GM23338 (cell line): ENCODE measurements at regions not wholly inside any gene's neighbourhood (a gene's known extent, or its start where the extent isn't known, plus 50 kb on each side); places are given as distances from the start of the nearest gene placed in this dataset.

ENCODE experiments used
- ATAC-seq: fragments of 200-7000 bp; cut with Tn5 transposase; 3 replicates; pipeline ENCODE4 v1.9.1; 2020
- DNase-seq: peaks from one replicate; pipeline ENCODE4 v3.0.0-alpha.2; 2015; ENCODE audit warnings: low spot score
- H2AFZ ChIP-seq: fragments of 200-600 bp; sonication (generic); 2 replicates; pipeline ENCODE4 v1.8.0; 2016; ENCODE audit warnings: antibody characterized with exemption, mild to moderate bottlenecking, moderate library complexity
- H3F3A ChIP-seq: fragments of 200-600 bp; sonication (generic); replicated peaks from 2 replicates; pipeline ENCODE4 v1.8.0; 2017; ENCODE audit warnings: antibody characterized with exemption, mixed run types, low read depth
- H3K27ac ChIP-seq: fragments of 200-600 bp; sonication (generic); 2 replicates; pipeline ENCODE4 v1.6.1; 2016; ENCODE audit warnings: low read depth
- H3K27me3 ChIP-seq: fragments of 200-600 bp; sonication (generic); 2 replicates; pipeline ENCODE4 v1.8.0; 2016; ENCODE audit warnings: mild to moderate bottlenecking, mixed run types, moderate library complexity; ENCODE audit not compliant: insufficient read depth
- H3K36me3 ChIP-seq: fragments of 200-600 bp; sonication (generic); 2 replicates; pipeline ENCODE4 v1.8.0; 2016; ENCODE audit warnings: mild to moderate bottlenecking; ENCODE audit not compliant: insufficient read depth
- H3K4me1 ChIP-seq: fragments of 200-600 bp; sonication (generic); 2 replicates; pipeline ENCODE4 v1.8.0; 2016; ENCODE audit warnings: mild to moderate bottlenecking, moderate library complexity; ENCODE audit not compliant: insufficient read depth
- H3K4me2 ChIP-seq: fragments of 200-600 bp; sonication (generic); 2 replicates; pipeline ENCODE4 v1.7.1; 2017; ENCODE audit warnings: mixed run types
- H3K4me3 ChIP-seq: fragments of 200-600 bp; sonication (generic); 2 replicates; pipeline ENCODE4 v1.6.1; 2016; ENCODE audit warnings: mixed run types
- H3K79me2 ChIP-seq: fragments of 200-600 bp; sonication (generic); replicated peaks from 2 replicates; pipeline ENCODE4 v1.8.0; 2017; ENCODE audit warnings: mild to moderate bottlenecking; ENCODE audit not compliant: insufficient read depth
- H3K9me2 ChIP-seq: fragments of 200-600 bp; sonication (generic); 2 replicates; pipeline ENCODE4 v1.8.0; 2017; ENCODE audit not compliant: insufficient read depth
- H4K20me1 ChIP-seq: fragments of 200-600 bp; sonication (generic); replicated peaks from 2 replicates; pipeline ENCODE4 v1.8.0; 2017; ENCODE audit warnings: mild to moderate bottlenecking; ENCODE audit not compliant: insufficient read depth
- H3K27ac Mint-ChIP-seq: 2 replicates; pipeline ENCODE4 v1.8.0; 2020; ENCODE audit warnings: inconsistent platforms, mild to moderate bottlenecking, moderate library complexity, mixed read lengths
- H3K27me3 Mint-ChIP-seq: 3 replicates; pipeline ENCODE4 v1.8.0; 2022; ENCODE audit warnings: low read depth, mild to moderate bottlenecking, moderate library complexity, mixed read lengths, inconsistent platforms; ENCODE audit not compliant: insufficient read depth, poor library complexity
- H3K36me3 Mint-ChIP-seq: 3 replicates; pipeline ENCODE4 v1.8.0; 2021; ENCODE audit warnings: low read depth, mild to moderate bottlenecking, inconsistent platforms, moderate library complexity, mixed read lengths
- H3K4me1 Mint-ChIP-seq: 3 replicates; pipeline ENCODE4 v1.8.0; 2020; ENCODE audit warnings: mild to moderate bottlenecking, inconsistent platforms, mixed read lengths
- H3K4me3 Mint-ChIP-seq: 3 replicates; pipeline ENCODE4 v1.8.0; 2021; ENCODE audit warnings: moderate library complexity, mild to moderate bottlenecking, inconsistent platforms, mixed read lengths
- H3K9me3 Mint-ChIP-seq: 3 replicates; pipeline ENCODE4 v1.8.0; 2020; ENCODE audit warnings: moderate library complexity, mild to moderate bottlenecking, inconsistent platforms, mixed read lengths
- CREB1 ChIP-seq: fragments of 250-450 bp; sonication (Bioruptor Pico); IDR thresholded peaks from 2 replicates; pipeline ENCODE4 v1.5.0; 2020; ENCODE audit warnings: low read depth, mild to moderate bottlenecking, moderate library complexity
- EZH2 ChIP-seq: fragments of 200-600 bp; sonication (generic); IDR thresholded peaks from one replicate; pipeline ENCODE4 v1.8.0; 2017; ENCODE audit warnings: antibody characterized with exemption, mild to moderate bottlenecking, low read depth; ENCODE audit not compliant: unreplicated experiment
- EZH2phosphoT487 ChIP-seq: fragments of 200-600 bp; sonication (generic); IDR thresholded peaks from one replicate; pipeline ENCODE4 v1.8.1; 2018; ENCODE audit warnings: antibody characterized with exemption; ENCODE audit not compliant: unreplicated experiment
- JUNB ChIP-seq: IDR thresholded peaks from one replicate; pipeline ENCODE4 v1.6.1; 2016; ENCODE audit warnings: antibody characterized with exemption; ENCODE audit not compliant: unreplicated experiment
- NANOG ChIP-seq: IDR thresholded peaks from 2 replicates; pipeline ENCODE4 v1.6.1; 2016; ENCODE audit warnings: antibody characterized with exemption, borderline replicate concordance
- POLR2AphosphoS5 ChIP-seq: IDR thresholded peaks from 2 replicates; pipeline ENCODE4 v1.6.1; 2016; ENCODE audit warnings: antibody characterized with exemption, low read depth
- STAT1 ChIP-seq: IDR thresholded peaks from one replicate; pipeline ENCODE4 v1.6.1; 2016; ENCODE audit warnings: antibody characterized with exemption; ENCODE audit not compliant: unreplicated experiment
- ZNF114 ChIP-seq: fragments of 250-450 bp; sonication (Bioruptor Pico); IDR thresholded peaks from 2 replicates; pipeline ENCODE4 v1.5.0; 2020; ENCODE audit warnings: mild to moderate bottlenecking, moderate library complexity
- ZNF331 ChIP-seq: fragments of 250-450 bp; sonication (Bioruptor Pico); IDR thresholded peaks from 2 replicates; pipeline ENCODE4 v1.5.0; 2020; ENCODE audit warnings: low read depth, mild to moderate bottlenecking, moderate library complexity
- ZNF462 ChIP-seq: fragments of 250-450 bp; sonication (Bioruptor Pico); IDR thresholded peaks from 2 replicates; pipeline ENCODE4 v1.5.0; 2020; ENCODE audit warnings: mild to moderate bottlenecking, moderate library complexity
- TF ChIP-seq, protein P1 (sequence below): IDR thresholded peaks from 2 replicates; pipeline ENCODE4 v1.6.1; 2016; ENCODE audit warnings: antibody characterized with exemption
- TF ChIP-seq, protein P2 (sequence below): IDR thresholded peaks from one replicate; pipeline ENCODE4 v1.6.1; 2018; ENCODE audit warnings: antibody characterized with exemption; ENCODE audit not compliant: unreplicated experiment

- TF ChIP-seq, protein P1, sequence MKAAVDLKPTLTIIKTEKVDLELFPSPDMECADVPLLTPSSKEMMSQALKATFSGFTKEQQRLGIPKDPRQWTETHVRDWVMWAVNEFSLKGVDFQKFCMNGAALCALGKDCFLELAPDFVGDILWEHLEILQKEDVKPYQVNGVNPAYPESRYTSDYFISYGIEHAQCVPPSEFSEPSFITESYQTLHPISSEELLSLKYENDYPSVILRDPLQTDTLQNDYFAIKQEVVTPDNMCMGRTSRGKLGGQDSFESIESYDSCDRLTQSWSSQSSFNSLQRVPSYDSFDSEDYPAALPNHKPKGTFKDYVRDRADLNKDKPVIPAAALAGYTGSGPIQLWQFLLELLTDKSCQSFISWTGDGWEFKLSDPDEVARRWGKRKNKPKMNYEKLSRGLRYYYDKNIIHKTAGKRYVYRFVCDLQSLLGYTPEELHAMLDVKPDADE: no peak
- no peak for TF ChIP-seq EZH2
- no peak for TF ChIP-seq NANOG
- TF ChIP-seq POLR2AphosphoS5: no peak
- TF ChIP-seq CREB1 (CRISPR knock-in tag): no peak
- no peak for TF ChIP-seq EZH2phosphoT487
These were observed 255.3 kb downstream of the MYCN start (continued) for GRCh38 chr2:16195681-16196070.

DNA sequence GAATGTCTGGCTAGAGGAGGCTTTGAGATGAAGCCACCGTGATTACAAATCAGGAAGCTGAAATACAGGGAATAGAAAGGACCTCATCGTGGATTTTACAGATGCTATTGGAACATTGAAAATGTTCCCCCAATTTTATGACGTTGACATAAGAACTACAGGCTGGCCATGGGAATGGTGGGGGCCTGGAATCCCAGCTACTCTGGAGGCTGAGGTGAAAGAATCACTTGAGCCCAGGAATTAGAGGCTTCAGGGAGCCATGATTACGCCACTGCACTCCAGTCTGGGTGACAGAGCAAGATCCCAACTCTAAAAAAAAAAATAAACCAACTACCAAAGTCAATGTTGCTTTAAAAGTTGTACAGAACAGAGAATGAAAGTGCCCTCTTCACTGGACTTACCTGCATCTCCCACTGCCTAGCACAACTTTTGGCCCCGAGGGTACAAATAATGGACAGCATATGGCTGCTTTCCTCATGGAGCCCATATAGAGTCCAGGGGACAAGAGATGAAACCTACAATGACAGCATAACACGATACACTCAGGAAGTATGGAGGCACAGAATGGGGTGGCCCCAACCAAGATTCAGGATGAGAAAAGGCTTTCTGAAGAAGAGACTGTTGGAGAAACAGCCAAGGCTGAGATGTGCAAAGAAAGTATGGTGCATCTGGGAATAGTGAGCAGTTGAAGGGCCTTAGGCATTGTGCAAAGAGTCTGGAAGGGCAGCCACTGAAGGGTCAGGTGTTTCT lies 254.8 kb downstream of the MYCN start:
- Histone ChIP-seq H3K27me3 (no peaks in the 10 kb centered on the region), H2AFZ (no peak overlapping the region), H3K36me3 (0 out of 2 replicates have a peak, but pooled peaks cover 5% of the 10 kb centered on the region), H3K4me2 (no peak overlapping the region), H3K4me1 (no peaks in the 10 kb centered on the region), H4K20me1 (no peaks in the 10 kb centered on the region), H3K27ac (no peak overlapping the region), H3F3A (no peaks in the 10 kb centered on the region), H3K9me2 (no peaks in the 10 kb centered on the region), H3K4me3 (no peak overlapping the region), H3K79me2 (no peaks in the 10 kb centered on the region)
- Mint-ChIP-seq H3K27ac (no peak overlapping the region), H3K9me3 (no peaks in the 10 kb centered on the region; the same call in 2 of the 3 replicates), H3K4me1 (no peaks in the 10 kb centered on the region), H3K4me3 (no peak overlapping the region), H3K27me3 (peaks cover 7% of the 10 kb centered on the region), H3K36me3 (no peaks in the 10 kb centered on the region)
- no peak for DNase-seq
- ATAC-seq: no peak
- TF ChIP-seq STAT1: no peak
- TF ChIP-seq, protein P1: no peak
- no peak for TF ChIP-seq JUNB
- TF ChIP-seq POLR2AphosphoS5: no peak
- TF ChIP-seq ZNF331 (CRISPR knock-in tag): no peak
- no peak for TF ChIP-seq ZNF114
- TF ChIP-seq, protein P2, sequence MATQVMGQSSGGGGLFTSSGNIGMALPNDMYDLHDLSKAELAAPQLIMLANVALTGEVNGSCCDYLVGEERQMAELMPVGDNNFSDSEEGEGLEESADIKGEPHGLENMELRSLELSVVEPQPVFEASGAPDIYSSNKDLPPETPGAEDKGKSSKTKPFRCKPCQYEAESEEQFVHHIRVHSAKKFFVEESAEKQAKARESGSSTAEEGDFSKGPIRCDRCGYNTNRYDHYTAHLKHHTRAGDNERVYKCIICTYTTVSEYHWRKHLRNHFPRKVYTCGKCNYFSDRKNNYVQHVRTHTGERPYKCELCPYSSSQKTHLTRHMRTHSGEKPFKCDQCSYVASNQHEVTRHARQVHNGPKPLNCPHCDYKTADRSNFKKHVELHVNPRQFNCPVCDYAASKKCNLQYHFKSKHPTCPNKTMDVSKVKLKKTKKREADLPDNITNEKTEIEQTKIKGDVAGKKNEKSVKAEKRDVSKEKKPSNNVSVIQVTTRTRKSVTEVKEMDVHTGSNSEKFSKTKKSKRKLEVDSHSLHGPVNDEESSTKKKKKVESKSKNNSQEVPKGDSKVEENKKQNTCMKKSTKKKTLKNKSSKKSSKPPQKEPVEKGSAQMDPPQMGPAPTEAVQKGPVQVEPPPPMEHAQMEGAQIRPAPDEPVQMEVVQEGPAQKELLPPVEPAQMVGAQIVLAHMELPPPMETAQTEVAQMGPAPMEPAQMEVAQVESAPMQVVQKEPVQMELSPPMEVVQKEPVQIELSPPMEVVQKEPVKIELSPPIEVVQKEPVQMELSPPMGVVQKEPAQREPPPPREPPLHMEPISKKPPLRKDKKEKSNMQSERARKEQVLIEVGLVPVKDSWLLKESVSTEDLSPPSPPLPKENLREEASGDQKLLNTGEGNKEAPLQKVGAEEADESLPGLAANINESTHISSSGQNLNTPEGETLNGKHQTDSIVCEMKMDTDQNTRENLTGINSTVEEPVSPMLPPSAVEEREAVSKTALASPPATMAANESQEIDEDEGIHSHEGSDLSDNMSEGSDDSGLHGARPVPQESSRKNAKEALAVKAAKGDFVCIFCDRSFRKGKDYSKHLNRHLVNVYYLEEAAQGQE: no peak
- TF ChIP-seq ZNF462 (CRISPR knock-in tag): no peak
- no peak for TF ChIP-seq NANOG
